G401.6 (cell line): ENCODE measurements at regions not wholly inside any gene's neighbourhood (a gene's known extent, or its start where the extent isn't known, plus 50 kb on each side); places are given as distances from the start of the nearest gene placed in this dataset.
A peak's percentile ranks its signal among the peaks of the same experiment; 100 is the strongest.
"Not testable (repeated sequence)": the region's sequence is repeated elsewhere in the genome, so short reads cannot be mapped to it uniquely, and the experiment has no call there.

Experiments
- FAIRE-seq: peaks from 2 replicates; lab custom pipeline; 2012; peaks lifted over from hg19 to GRCh38; lab: Jason Lieb, UNC

DNA sequence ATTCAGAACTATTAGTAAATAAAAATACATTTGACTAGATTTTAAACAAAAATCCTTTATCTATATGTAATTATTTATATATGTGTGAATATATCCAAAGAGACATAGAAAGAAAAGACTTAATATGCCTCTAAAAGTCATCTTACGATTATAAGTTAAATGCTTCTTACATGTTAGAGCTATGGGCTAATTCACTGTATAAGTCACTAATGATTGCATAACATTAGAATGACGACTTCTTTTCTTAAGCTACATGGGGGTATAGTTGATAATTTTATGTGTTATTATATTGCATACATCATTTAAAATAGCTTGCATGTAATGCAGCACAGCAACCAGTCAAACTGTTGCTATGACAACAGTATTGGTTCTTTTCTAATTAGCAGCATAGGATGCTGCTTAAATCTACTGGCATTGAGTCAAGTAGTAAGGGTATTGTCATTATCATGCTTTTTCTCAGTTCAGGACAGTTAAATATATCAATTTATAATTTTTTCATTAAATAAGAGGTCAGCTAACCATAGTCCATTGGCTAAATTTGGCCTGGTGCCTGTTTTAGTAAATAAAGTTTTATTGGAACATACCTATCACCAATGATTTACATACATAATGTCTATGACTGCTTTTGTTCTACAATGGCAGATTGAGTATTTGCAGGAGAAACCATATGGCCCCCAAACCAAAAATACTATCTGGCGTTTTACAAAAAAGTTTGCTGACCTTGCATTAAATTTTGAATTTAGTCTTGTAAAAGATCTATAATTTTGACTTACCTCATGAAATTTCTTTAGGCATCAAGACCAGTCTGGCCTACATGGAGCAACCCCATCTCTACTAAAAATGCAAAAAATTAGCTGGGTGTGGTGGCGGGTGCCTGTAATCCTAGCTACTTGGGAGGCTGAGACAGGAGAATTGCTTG, 207.7 kb upstream of the ZSWIM2 start:
- no peak for FAIRE-seq

DNA sequence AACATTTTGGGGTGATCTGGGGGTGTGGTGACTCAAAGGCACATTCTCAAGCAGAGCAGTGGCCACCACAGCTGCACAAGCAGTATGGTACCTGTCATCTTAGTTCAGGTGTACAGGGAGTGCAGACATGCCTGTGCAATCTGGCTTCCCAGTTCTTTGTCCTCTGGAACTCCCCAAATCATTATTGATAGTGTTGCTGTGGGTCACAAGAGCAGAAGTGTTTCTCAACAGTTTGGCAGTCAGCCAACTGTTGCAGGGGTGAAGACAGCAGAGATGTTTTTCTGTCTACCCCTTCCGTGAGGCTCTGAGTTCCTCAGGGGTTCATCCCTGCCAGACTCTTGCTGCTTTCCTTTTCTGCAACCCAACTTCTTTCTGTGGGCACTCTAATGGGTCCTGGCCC, 206.5 kb upstream of the ZSWIM2 start:
- FAIRE-seq, result no peak

DNA sequence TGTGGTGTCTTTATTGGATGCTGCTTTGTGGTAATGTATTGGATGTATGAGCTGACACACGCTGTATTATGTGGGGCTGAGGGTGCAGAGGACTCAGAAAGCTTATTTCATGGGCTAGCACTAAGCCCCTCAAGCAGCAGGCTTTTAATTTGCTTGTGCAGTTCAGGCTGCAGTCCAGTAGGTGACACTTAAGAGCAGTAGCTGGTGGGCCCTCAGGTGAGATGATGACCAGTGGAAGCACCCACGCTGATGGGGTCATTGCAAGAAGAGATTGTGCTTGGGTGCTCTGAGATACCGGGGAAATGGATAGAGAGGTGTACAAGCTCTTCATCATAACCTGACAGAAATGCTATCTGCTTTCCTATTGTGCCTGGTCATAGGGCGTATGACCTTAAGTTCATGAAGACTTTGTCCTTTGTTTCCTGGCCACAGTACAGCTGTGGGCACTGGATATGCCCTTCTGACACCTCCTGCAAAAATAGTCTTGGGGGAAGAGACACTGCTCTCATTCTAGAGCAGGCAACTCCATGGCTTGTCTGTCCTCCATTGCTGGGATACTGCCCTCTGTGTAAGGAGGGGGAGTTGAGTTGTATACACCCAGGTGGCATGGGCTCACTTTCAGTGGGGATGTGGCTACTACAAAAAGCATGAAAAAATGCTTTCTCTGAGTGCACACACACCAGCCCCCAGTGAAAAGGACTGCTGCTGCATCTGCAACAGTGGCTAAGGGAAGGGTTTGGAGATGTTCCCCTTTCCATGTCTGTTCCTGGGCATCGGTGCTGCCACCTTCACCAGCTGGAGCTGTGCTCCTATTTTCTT, 205.7 kb upstream of the ZSWIM2 start:
- FAIRE-seq, result no peak

DNA sequence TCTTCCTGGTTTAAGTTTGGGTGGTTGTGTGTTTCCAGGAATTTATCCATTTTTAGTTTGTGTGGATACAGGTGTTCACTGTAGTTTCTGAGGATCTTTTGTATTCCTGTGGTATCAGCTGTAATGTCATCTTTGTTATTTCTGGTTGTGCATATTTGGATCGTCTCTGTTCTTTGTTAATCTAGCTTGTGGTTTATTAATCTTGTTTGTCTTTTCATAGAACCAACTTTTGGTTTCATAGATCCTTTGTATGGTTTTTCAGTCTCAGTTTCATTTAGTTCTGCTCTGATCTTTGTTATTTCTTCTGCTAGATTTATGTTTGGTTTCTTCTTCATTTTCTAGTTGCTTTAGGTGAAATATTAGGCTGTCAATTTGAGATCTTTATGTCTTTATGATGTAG, 202.4 kb upstream of the ZSWIM2 start:
- no peak for FAIRE-seq

DNA sequence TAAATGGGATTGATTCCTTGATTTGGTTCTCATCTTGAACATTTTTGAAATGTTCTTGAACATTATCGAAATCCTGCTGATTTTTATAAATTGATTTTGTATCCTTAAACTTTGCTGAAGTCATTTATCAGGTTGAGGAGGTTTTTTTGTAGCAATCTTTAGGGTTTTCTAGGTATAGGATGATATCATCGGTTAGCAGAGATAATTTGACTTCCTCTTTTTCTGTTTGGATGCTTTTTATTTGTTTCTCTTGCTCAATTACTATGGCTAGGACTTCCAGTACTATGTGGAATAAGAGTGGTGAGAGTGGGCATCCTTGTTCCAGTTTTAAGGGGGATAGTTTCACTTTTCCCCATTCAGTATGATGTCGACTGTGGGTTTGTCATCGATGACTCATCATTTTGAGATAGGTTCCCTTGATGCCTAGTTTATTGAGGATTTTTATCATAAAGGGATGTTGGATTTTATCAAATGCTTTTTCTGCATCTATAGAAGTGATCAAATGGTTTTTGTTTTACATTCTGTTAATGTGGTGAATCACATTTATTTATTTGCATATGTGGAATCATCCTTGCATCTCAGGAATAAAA, 201.5 kb upstream of the ZSWIM2 start:
- no peak for FAIRE-seq

DNA sequence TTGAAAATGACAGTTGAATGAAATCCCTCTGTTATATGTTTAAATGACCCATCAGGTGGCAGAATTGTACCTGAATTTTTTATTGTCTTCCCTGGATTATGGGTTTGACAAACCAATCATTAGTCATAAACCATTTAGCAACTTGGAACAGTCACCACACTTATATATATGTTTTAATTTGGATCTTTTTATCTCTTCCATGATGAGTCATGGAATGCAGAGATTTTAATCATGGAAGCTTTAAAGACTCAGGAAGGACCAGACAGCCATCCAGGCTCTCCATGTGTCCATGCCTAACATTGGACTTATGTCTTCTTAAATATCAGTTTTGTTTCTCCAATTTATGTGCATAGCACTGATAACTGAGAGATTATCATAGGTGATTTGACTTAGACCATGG, 188.3 kb upstream of the ZSWIM2 start:
- FAIRE-seq, result no peak

DNA sequence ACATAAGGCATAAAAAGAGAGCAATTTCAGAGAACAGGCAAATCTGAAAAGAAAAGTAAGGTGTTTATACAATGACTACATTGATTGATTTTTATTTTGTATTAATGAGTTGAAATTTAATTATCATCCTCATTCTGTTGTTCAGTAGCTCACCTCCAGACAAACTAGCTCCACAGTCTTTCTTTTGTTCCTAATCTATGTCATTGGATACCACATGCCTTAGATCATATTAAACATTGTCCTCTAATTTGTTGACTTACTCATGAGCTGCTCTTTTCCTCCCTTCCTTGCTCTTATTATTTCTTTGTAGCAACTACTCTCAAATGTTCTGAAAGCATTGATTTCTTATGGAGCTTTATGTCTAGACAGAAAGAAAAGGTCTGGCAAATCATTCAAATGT, 185.5 kb upstream of the ZSWIM2 start:
- no peak for FAIRE-seq

DNA sequence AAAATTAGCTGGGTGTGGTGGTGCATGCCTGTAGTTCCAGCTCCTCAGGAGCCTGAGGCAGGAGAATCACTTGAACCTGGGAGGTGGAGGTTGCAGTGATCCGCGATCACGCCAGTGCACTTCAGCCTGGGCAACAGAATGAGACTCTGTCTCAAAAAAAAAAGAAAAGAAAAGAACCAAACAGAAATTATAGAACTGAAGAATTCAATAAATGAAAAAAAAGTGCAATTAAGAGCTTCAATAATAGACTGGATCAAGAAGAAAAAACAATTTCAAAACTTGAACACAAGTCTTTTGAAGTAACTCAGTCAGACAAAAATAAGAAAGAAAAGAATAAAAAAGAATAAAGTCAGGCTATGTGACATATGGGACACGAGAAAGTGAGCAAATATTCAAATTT, 175.8 kb upstream of the ZSWIM2 start:
- FAIRE-seq, result no peak

DNA sequence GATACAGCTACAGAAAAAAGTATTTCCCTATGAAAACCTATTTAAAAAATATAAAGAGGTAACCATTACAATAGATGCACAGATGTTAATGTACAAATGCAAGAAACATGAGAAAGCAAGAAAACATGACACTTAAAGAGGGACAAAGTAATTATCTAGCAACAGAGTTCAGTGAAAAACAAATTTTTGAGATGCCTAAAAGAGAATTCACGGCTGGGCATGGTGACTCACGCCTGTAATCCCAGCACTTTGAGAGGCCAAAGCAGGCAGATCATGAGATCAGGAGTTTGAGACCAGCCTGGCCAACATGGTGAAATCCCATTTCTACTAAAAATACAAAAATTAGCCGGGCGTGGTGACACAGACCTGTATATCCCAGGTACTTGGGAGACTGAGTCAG, 175.0 kb upstream of the ZSWIM2 start:
- FAIRE-seq, result not testable (repeated sequence)

DNA sequence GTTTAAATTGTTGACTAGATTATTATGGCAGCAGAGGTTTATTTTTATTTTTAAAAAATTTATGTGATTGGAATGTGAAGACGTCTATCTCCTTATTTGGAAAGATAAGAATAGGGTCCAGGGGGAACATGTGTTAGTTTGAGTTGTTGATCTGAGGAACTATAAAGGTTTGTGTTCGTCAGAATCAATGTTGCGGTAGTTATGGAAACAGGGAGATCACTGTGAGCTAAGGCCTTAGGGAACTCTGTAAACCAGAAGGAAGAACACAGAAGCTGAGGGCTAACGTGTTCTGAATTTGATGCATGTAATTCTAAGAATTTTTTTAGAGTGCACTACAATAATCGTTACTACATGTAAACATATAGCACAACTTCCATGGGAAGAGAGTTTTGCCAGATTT, 168.5 kb upstream of the ZSWIM2 start:
- FAIRE-seq, result no peak

DNA sequence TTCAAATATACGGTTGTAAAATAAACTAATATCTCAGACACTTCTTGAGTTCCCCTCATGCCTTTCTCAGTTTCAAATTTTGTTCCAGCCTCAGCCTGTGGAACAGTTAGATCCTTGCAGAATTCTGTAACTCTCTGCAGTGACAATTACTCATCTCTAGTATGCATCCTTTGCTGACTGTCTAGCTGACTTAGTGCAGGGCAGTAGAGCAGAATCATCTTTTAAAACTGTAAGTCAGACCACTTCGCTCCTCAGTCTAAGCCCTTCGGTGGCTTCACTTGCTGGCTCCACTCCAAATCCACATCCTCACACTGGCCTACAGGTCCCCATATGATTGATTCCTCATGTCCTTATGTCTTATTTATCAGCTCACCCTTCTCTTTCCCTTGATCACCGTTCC, 164.1 kb upstream of the ZSWIM2 start:
- FAIRE-seq, result no peak

DNA sequence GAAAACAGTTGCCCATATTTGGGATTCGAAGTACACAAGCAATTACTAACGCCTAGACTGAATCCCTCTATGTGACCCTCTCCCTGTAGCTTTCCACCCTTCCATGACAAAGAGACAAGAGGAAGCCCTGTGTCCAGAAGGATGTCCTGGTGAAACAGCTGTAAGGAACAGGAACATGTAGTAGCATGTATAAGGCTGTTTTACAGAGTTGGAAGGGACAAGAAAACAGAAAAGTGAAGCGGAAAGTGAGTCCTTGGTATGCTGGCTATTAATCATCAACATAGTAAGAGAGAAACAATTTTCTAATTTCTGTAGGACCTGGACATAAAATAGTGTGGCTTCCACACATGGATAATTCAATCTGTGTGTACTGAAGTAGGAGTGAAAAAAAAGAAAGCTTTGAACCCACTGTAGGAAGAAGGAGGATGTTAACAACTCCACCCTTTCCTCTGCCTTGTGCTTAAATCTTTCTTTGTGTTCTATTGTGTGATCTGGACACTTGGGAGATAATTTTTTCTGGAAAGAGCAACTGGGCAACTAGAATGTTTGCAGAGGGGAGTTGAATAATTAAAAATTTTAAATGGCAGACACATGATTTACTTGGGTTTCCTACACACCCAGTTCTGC, 162.3 kb upstream of the ZSWIM2 start:
- FAIRE-seq, result no peak

DNA sequence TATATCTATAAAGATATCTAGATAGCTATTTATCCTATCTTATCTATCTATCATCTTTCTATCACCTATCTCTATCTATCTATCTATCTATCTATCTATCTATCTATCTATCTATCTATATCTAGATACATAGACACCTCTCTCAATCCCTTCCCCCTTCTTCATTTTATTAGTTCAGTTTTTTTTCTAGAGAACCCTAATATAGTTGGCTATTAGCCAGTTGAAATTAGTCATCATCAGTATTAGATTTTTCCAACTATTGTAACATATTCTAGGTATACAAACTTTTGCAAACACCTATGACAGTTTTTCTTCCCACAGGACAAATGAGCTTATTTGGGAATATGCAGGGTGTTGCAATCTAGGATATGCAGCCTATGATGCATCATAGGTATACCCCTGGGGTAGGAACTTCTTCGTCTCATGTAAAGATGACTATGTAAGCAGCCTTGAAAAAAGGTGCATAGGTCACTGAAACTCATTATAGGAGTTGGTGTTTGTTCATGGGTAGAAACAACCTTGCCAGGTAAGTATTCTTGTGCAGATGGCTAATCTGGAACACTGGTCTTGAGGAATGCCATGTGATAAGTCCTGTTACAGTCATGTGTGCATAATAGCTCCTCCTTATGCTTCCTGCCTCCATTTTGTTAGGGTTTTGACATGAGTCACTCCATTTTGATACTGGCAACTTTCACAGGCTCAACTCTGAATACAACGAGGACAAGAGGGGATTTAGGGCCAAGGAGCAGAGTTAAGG, 160.7 kb upstream of the ZSWIM2 start:
- no peak for FAIRE-seq

DNA sequence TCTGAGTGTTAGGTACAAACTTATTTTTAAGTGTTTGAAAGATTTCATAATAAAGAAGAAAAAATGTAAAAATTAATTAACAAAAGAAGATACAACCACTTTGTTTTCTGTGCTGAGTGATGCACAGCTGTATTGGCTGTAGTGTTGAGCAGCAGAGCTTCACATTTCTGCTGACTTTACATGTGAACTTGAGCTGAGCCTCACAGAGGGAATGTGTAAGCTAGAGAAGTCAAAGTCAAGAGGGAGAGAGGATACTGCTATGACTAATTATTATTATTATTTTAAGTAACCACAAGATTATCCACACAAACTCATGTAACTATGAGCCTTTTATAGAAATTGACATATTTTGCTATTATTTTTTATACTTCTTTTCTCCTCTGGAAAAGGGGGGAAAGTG, 159.1 kb upstream of the ZSWIM2 start:
- FAIRE-seq, result no peak

DNA sequence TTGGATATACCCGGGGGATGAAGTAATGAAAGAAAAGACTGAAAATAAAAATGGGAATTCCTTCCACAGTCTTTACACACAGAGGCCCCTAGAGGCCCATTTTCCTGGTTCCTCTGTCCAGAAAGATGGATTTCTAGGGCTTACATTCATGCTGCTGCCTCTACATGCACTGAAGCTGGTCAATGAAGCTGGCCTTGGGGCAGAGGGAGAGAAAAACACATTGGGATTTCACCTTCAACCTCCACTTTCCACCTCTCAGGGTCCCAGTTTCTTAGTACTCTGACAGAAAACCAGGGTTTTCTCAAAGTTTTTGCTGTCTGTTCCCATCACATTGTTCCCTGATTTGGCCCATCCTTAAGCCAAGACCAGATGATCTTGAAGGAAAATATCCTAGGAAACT, 154.6 kb upstream of the ZSWIM2 start:
- no peak for FAIRE-seq

DNA sequence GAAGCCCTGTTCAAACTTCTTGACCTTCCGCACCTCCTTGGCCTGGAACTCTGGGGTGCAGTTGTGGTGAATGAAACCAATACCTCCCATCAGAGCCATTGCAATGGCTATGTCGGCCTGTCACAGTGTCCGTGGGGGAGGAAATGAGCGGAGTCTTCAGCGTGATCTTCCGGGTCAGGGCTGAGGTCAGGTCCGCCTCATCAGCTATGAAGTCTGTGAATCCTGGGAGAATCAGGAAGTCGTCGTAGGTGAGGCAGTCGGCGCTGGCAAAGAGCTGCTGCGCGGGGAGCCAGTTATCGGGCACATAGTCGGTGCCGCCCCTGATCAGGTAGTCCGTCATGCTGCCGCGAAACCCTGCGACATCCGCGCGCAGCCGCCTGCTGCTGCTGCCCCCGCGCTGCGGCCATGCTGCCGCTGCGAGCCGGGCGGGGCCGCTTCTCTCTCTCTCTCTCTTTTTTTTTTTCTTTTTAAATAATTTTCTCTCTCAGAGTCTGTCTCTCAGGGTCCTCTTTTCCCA, 154.1 kb upstream of the ZSWIM2 start:
- no peak for FAIRE-seq

DNA sequence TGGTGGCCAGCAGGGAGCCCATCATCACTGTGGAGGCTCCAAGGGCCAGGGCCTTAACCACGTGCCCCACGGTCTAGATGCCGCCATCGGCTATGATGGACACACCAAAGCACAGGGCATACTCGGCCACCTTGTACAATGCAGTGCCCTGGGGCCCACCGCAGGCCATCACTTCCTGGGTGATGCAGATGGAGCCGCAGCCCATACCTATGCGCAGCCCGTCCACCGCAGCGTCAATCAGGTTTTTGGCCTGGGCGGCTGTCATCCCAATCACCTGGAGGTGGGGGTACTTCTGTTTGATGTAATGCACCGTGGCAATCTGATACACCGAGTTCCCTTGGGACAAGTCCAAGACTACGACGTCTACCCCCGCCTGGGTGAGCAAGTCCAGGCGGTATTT, 153.3 kb upstream of the ZSWIM2 start:
- FAIRE-seq, result no peak

DNA sequence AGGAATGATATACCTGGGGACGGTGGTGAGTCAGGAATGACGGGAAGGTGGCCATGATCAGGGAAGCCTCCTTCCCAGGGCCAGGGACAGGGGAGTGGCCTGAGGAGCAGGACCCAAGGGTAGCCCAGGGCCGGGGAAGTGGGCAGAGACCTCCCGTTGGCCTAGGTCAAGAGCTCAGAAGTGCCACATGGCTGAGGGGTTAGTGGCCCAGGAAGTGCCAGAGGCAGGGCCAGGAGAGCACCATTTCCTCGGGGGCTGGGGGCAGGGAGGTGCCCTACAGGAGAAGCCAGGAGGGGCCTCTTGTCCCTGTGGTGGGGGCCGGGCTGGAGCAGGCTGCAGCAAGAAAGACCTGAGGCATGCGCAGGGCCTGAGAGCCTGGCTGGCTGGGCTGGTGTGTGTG, 152.3 kb upstream of the ZSWIM2 start:
- FAIRE-seq, result no peak

DNA sequence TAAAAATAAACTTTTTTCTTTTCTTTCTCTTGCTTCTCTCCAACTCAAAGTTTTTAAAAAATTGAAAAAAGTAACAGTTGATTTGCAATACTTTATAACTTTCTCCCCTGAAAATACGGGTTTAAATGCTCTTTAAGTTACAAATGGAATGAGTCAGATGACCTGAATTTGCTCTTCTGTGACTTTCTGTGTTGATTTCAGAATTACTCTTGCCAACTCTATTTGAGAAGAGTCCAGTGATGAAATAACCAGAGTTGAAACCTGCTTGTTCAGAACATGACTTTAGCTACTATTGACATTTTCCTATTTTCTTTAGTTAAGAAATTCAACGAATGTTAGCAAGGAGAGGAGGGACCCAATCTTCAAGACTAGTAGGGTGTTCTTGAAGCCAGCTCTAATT, 146.1 kb upstream of the ZSWIM2 start:
- FAIRE-seq, result no peak

DNA sequence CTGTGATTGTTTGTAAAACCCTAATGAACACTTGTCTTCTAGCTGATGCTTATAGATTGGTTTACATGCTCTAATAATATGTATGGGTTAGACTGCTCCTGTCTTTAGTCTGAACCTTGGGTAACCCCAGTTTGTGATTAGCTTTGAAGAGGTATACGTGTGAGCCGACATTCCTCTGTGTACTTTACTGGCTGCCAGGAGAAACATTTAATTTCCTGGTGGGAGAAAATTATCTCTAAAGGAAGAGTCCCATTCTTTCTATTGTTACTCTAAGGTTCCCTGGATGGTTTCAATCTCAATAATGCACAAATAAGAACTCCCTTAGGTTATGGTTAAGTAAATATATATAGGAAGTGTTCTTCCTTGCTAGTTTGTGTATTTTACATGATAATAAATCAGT, 143.6 kb upstream of the ZSWIM2 start:
- FAIRE-seq, result no peak

DNA sequence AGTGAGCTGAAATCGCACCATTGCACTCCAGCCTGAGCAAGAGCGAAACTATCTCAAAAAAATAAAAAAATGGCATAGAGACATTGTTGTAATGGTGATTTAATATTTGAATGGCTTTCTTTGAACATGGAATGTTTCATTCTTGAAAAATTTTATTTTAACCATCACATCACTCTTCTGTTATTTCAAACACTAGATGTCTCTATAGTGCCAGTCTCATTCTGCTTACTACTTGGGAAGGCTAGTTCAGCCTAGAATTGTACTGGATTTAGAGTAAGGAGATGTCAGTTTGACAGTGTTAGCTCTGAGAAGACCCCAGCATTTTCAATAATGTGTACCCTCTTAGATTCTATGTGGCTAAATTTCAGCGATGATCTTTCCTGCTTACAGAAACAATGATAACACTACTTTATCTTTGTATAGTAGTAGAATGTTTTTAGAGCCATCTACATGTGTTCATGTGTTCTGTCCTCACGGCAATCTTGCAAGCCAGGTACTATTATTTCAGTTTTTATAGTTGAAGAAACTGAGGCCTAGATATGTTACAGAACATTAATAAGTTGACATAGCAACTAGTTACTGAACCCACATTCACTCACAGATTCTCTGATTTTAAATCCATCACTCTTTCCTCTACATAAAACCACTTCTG, 142.9 kb upstream of the ZSWIM2 start:
- FAIRE-seq, result peak; percentile 55
